Endothelial cell of umbilical vein (primary cell): ENCODE measurements at regions not wholly inside any gene's neighbourhood (a gene's known extent, or its start where the extent isn't known, plus 50 kb on each side); places are given as distances from the start of the nearest gene placed in this dataset.
A peak's percentile ranks its signal among the peaks of the same experiment; 100 is the strongest.

Experiments
- BruUV-seq: library from RNA; stranded (reverse); fragments of 400-500 nt; replicated peaks from 2 replicates; lab custom pipeline; 2021; lab: Mats Ljungman, UMichigan
- CTCF ChIA-PET: fragments of 300-600, 350-600 bp; sonication (Branson Sonifier 250); formaldehyde crosslinking; loops from one replicate; lab custom pipeline; 2021; ENCODE audit warnings: antibody characterized with exemption, inconsistent platforms; lab: Charles Lee
- POLR2A ChIA-PET: fragments of 300-600, 350-600 bp; sonication (Branson Sonifier 250); formaldehyde crosslinking; loops from one replicate; lab custom pipeline; 2021; ENCODE audit warnings: antibody characterized with exemption, inconsistent platforms; lab: Charles Lee
- DNase-seq: peaks from one replicate; pipeline ENCODE4 v3.0.0-alpha.2; 2011; ENCODE audit warnings: low read depth, low spot score
- FAIRE-seq: peaks from 2 replicates; lab custom pipeline; 2011; peaks lifted over from hg19 to GRCh38; lab: Jason Lieb, UNC
- H2AFZ ChIP-seq: 2 replicates; pipeline ENCODE4 v1.6.0; 2012; ENCODE audit warnings: low read depth, low read length, control low read depth, inconsistent platforms
- H3K27ac ChIP-seq: 2 replicates; pipeline ENCODE4 v1.5.1; 2011; ENCODE audit warnings: low read depth, mild to moderate bottlenecking, control low read depth, low read length, moderate library complexity; ENCODE audit not compliant: insufficient read depth
- H3K27me3 ChIP-seq, 2 experiments: 2 replicates each; pipeline versions ENCODE4 v1.6.0 to v1.6.1; 2011; ENCODE audit warnings: low read length in 2 of 2, mixed read lengths in 1 of 2; ENCODE audit not compliant: control insufficient read depth in 2 of 2, insufficient read depth in 2 of 2
- H3K36me3 ChIP-seq, 2 experiments: 2 replicates in 1 of 2; 3 replicates in 1 of 2; pipeline ENCODE4 v1.5.1; 2011; ENCODE audit warnings: low read length in 2 of 2, mild to moderate bottlenecking in 1 of 2, moderate library complexity in 1 of 2; ENCODE audit not compliant: control insufficient read depth in 2 of 2, insufficient read depth in 2 of 2; ENCODE audit errors: extremely low read depth in 1 of 2
- H3K4me1 ChIP-seq: 3 replicates; pipeline ENCODE4 v1.5.1; 2011; ENCODE audit warnings: mild to moderate bottlenecking, low read length; ENCODE audit not compliant: control insufficient read depth, insufficient read depth; ENCODE audit errors: extremely low read depth
- H3K4me2 ChIP-seq: 2 replicates; pipeline ENCODE4 v1.6.1; 2011; ENCODE audit warnings: low read length, control low read depth, mixed read lengths; ENCODE audit not compliant: insufficient read depth
- H3K4me3 ChIP-seq, 3 experiments: fragments of 200-600 bp in 1 of 3; sonication (generic), shearing (Covaris generic) in 1 of 3; replicated peaks in 1 of 3; 2 replicates each; pipeline ENCODE4 v1.5.1; 2011 to 2016; ENCODE audit warnings: control low read depth in 3 of 3, low read length in 3 of 3, mild to moderate bottlenecking in 2 of 3, inconsistent platforms in 1 of 3, low read depth in 1 of 3, moderate library complexity in 1 of 3; ENCODE audit not compliant: insufficient read depth in 1 of 3
- H3K79me2 ChIP-seq: 2 replicates; pipeline ENCODE4 v1.6.0; 2012; ENCODE audit warnings: low read length, inconsistent platforms; ENCODE audit not compliant: control insufficient read depth, insufficient read depth
- H3K9ac ChIP-seq: replicated peaks from 2 replicates; pipeline ENCODE3; 2011; ENCODE audit warnings: low read length, control low read depth; ENCODE audit not compliant: insufficient read depth; ENCODE audit errors: extremely low read depth
- H3K9me1 ChIP-seq: replicated peaks from 3 replicates; pipeline ENCODE4 v1.6.0; 2011; ENCODE audit warnings: mild to moderate bottlenecking, low read length; ENCODE audit not compliant: control insufficient read depth, insufficient read depth; ENCODE audit errors: extremely low read depth
- H3K9me3 ChIP-seq: replicated peaks from 2 replicates; pipeline ENCODE4 v1.5.1; 2012; ENCODE audit warnings: low read length, inconsistent platforms; ENCODE audit not compliant: control insufficient read depth, insufficient read depth
- H4K20me1 ChIP-seq: replicated peaks from 2 replicates; pipeline ENCODE3; 2011; ENCODE audit warnings: mild to moderate bottlenecking, low read length; ENCODE audit not compliant: control insufficient read depth, insufficient read depth; ENCODE audit errors: extremely low read depth
- CTCF ChIP-seq, 2 donors: IDR thresholded peaks; 1 replicate in 1 of 2; 2 replicates in 1 of 2; pipeline ENCODE4 v1.5.1; 2011; ENCODE audit warnings: low read length in 2 of 2, mild to moderate bottlenecking in 2 of 2, moderate library complexity in 2 of 2, control low read depth in 1 of 2, inconsistent platforms in 1 of 2, low read depth in 1 of 2; ENCODE audit not compliant: insufficient read depth in 1 of 2; ENCODE audit errors: extremely low read depth in 1 of 2
- EZH2 ChIP-seq: IDR thresholded peaks from 2 replicates; pipeline ENCODE4 v1.6.1; 2012; ENCODE audit warnings: borderline replicate concordance, low read depth, mild to moderate bottlenecking, moderate library complexity, low read length, inconsistent platforms; ENCODE audit not compliant: severe bottlenecking
- FOS ChIP-seq: IDR thresholded peaks from 2 replicates; pipeline ENCODE4 v1.6.1; 2011; ENCODE audit warnings: mild to moderate bottlenecking, low read length, moderate library complexity, borderline replicate concordance; ENCODE audit not compliant: insufficient read depth
- GATA2 ChIP-seq: IDR thresholded peaks from 2 replicates; pipeline ENCODE4 v1.7.0; 2011; ENCODE audit warnings: low read depth, mild to moderate bottlenecking, moderate library complexity, mixed read lengths, low read length; ENCODE audit not compliant: insufficient read length, insufficient read depth
- JUN ChIP-seq: IDR thresholded peaks from 2 replicates; pipeline ENCODE4 v1.6.1; 2011; ENCODE audit warnings: borderline replicate concordance, low read depth; ENCODE audit not compliant: insufficient read length, insufficient read depth
- MAX ChIP-seq: IDR thresholded peaks from 2 replicates; pipeline ENCODE4 v1.6.1; 2011; ENCODE audit not compliant: insufficient read depth, insufficient read length
- MYC ChIP-seq: IDR thresholded peaks from one replicate; pipeline ENCODE4 v1.6.1; 2011; ENCODE audit warnings: mild to moderate bottlenecking, low read depth, low read length
- POLR2A ChIP-seq: IDR thresholded peaks from 2 replicates; pipeline ENCODE4 v1.6.1; 2012; ENCODE audit warnings: low read depth, mild to moderate bottlenecking, control low read depth, low read length
- POLR2AphosphoS5 ChIP-seq: IDR thresholded peaks from 2 replicates; pipeline ENCODE4 v1.6.1; 2012; ENCODE audit warnings: low read depth, mild to moderate bottlenecking, control low read depth, low read length, moderate library complexity; ENCODE audit not compliant: insufficient read depth
- dilution Hi-C: fragments of 300-500 bp; cut with MboI; formaldehyde crosslinking; loops from one replicate; pipeline ENCODE4 v1.15.0; 2019; ENCODE audit warnings: low sequenced_read_pairs; ENCODE audit not compliant: extremely low pct_ligation_motif_present
- intact Hi-C: fragments of 100-400 bp; cut with micrococcal nuclease; formaldehyde crosslinking; loops from one replicate; pipeline ENCODE4 v1.10.0; 2022

- H3K9ac ChIP-seq: no peak overlapping the region
- dilution Hi-C loops: no loop called here
- no peak overlapping the region for H3K27ac ChIP-seq
- no peaks in the 10 kb centered on the region for H4K20me1 ChIP-seq
- DNase-seq (peak; percentile 4), FAIRE-seq (no peak)
- H3K4me3 ChIP-seq: no peak overlapping the region
- H3K9me3 ChIP-seq: no peaks in the 10 kb centered on the region
- H2AFZ ChIP-seq: no peak overlapping the region
- no peak for TF ChIP-seq MYC
- peak; percentile 22 for TF ChIP-seq FOS
- no peaks in the 10 kb centered on the region for H3K36me3 ChIP-seq
- H3K79me2 ChIP-seq: no peaks in the 10 kb centered on the region
- BruUV-seq: no TSS peak
- no peak overlapping the region for H3K4me2 ChIP-seq
- ChIA-PET POLR2A (no interaction called here), CTCF (interaction anchor here (1.0 kb wide), 1 partner anchor 12 kb away, joined by 3 read pairs; no protein-coding TSS in a partner anchor)
- no peaks in the 10 kb centered on the region for H3K4me1 ChIP-seq
- H3K9me1 ChIP-seq: no peaks in the 10 kb centered on the region
- H3K27me3 ChIP-seq: no peaks in the 10 kb centered on the region
- intact Hi-C loops: no loop called here
These were observed 402.7 kb downstream of the IRS2 start for GRCh38 chr13:109383683-109384082.

- intact Hi-C loops: no loop called here
- CTCF ChIA-PET: no interaction called here
These were observed 404.7 kb downstream of the IRS2 start for GRCh38 chr13:109381546-109382180.

More at GRCh38 chr13:109381546-109382180, 404.7 kb downstream of the IRS2 start:
- no peaks in the 10 kb centered on the region for H3K79me2 ChIP-seq
- TF ChIP-seq FOS (no peak), MYC (no peak), POLR2A (no peak), CTCF (IDR thresholded peaks at IDR 0.05; ENCODE audit: extremely low read depth in 1 of 2, insufficient read depth in 1 of 2, low read depth in 1 of 2, low read length in 2 of 2) (no peak), MAX (no peak), POLR2AphosphoS5 (no peak), GATA2 (no peak), JUN (no peak), EZH2 (no peak)
- H3K27ac ChIP-seq: no peak overlapping the region
- H3K4me1 ChIP-seq: no peaks in the 10 kb centered on the region
- H3K27me3 ChIP-seq: no peaks in the 10 kb centered on the region
- no peak overlapping the region for H3K4me3 ChIP-seq
- DNase-seq: no peak
- H2AFZ ChIP-seq: no peak overlapping the region
- dilution Hi-C loops: no loop called here
- BruUV-seq: no TSS peak
- no peak overlapping the region for H3K9ac ChIP-seq
- POLR2A ChIA-PET: no interaction called here
- H4K20me1 ChIP-seq: no peaks in the 10 kb centered on the region
- no peaks in the 10 kb centered on the region for H3K36me3 ChIP-seq
- no peaks in the 10 kb centered on the region for H3K9me1 ChIP-seq
- no peak for FAIRE-seq
- no peak overlapping the region for H3K4me2 ChIP-seq
- no peaks in the 10 kb centered on the region for H3K9me3 ChIP-seq
